Liver (tissue), 8 donors: ENCODE measurements at regions not wholly inside any gene's neighbourhood (a gene's known extent, or its start where the extent isn't known, plus 50 kb on each side); places are given as distances from the start of the nearest gene placed in this dataset.

ENCODE experiments used
- DNase-seq: peaks from one replicate; pipeline ENCODE4 v3.0.0-alpha.2; 2017; ENCODE audit warnings: low spot score
- H3K27ac ChIP-seq, 2 donors: one replicate each; pipeline ENCODE4 v1.7.0; 2013; ENCODE audit warnings: inconsistent platforms in 2 of 2, low read length in 2 of 2, control low read depth in 1 of 2, low read depth in 1 of 2, mild to moderate bottlenecking in 1 of 2
- H3K27me3 ChIP-seq, 4 donors: one replicate each; pipeline versions ENCODE4 v1.6.1 to v1.7.0; 2013; ENCODE audit warnings: low read length in 3 of 4, inconsistent platforms in 1 of 4, mild to moderate bottlenecking in 1 of 4, moderate library complexity in 1 of 4; ENCODE audit not compliant: control insufficient read depth in 4 of 4, insufficient read depth in 4 of 4
- H3K36me3 ChIP-seq, 4 donors: one replicate each; pipeline versions ENCODE4 v1.6.1 to v1.7.0; 2013; ENCODE audit warnings: low read length in 3 of 4, mild to moderate bottlenecking in 3 of 4, low read depth in 1 of 4, moderate library complexity in 1 of 4; ENCODE audit not compliant: control insufficient read depth in 4 of 4, insufficient read depth in 3 of 4
- H3K4me1 ChIP-seq, 4 donors: one replicate each; pipeline versions ENCODE4 v1.6.1 to v1.7.0; 2013; ENCODE audit warnings: low read length in 3 of 4, mild to moderate bottlenecking in 3 of 4, moderate library complexity in 1 of 4; ENCODE audit not compliant: control insufficient read depth in 4 of 4, insufficient read depth in 4 of 4
- H3K4me3 ChIP-seq, 3 donors: one replicate each; pipeline versions ENCODE4 v1.6.1 to v1.7.0; 2013; ENCODE audit warnings: low read length in 3 of 3, control low read depth in 1 of 3, low read depth in 1 of 3, mild to moderate bottlenecking in 1 of 3
- H3K9ac ChIP-seq, 2 donors: one replicate each; pipeline ENCODE4 v1.7.0; 2013; ENCODE audit warnings: low read length in 2 of 2, mild to moderate bottlenecking in 2 of 2, moderate library complexity in 2 of 2, control low read depth in 1 of 2, low read depth in 1 of 2
- H3K9me3 ChIP-seq, 4 donors: one replicate each; pipeline versions ENCODE4 v1.6.1 to v1.7.0; 2013; ENCODE audit warnings: low read length in 3 of 4; ENCODE audit not compliant: control insufficient read depth in 4 of 4
- EGR1 ChIP-seq, 2 donors: IDR thresholded peaks; 2 replicates each; pipeline ENCODE4 v1.6.1; 2016 to 2018; ENCODE audit warnings: antibody characterized with exemption in 2 of 2, low read depth in 2 of 2
- FOXA1 ChIP-seq: IDR thresholded peaks from 2 replicates; pipeline ENCODE4 v1.6.1; 2016; ENCODE audit warnings: antibody characterized with exemption
- GABPA ChIP-seq, 2 donors: IDR thresholded peaks in 1 of 2; conservative IDR thresholded peaks in 1 of 2; 2 replicates each; pipeline ENCODE4 v1.6.1; 2016; ENCODE audit warnings: antibody characterized with exemption in 2 of 2, mild to moderate bottlenecking in 1 of 2, moderate library complexity in 1 of 2
- HNF4A ChIP-seq, 2 donors: conservative IDR thresholded peaks; 2 replicates each; pipeline ENCODE4 v1.6.1; 2016; ENCODE audit warnings: antibody characterized with exemption in 2 of 2, mild to moderate bottlenecking in 2 of 2
- HNF4G ChIP-seq: IDR thresholded peaks from 2 replicates; pipeline ENCODE4 v1.6.1; 2016; ENCODE audit warnings: antibody characterized with exemption
- JUND ChIP-seq, 2 donors: IDR thresholded peaks; 2 replicates each; pipeline ENCODE4 v1.6.1; 2016; ENCODE audit warnings: antibody characterized with exemption in 2 of 2
- MAX ChIP-seq: IDR thresholded peaks from 2 replicates; pipeline ENCODE4 v1.6.1; 2016; ENCODE audit warnings: antibody characterized with exemption
- NR2F2 ChIP-seq: IDR thresholded peaks from 2 replicates; pipeline ENCODE4 v1.6.1; 2016; ENCODE audit warnings: antibody characterized with exemption
- RAD21 ChIP-seq, 2 donors: IDR thresholded peaks; 2 replicates each; pipeline ENCODE4 v1.6.1; 2016; ENCODE audit warnings: antibody characterized with exemption in 2 of 2, mild to moderate bottlenecking in 2 of 2
- REST ChIP-seq: IDR thresholded peaks from 2 replicates; pipeline ENCODE4 v1.6.1; 2016; ENCODE audit warnings: antibody characterized with exemption, mild to moderate bottlenecking
- RXRA ChIP-seq, 2 donors: IDR thresholded peaks; 2 replicates each; pipeline ENCODE4 v1.6.1; 2017 to 2018; ENCODE audit warnings: antibody characterized with exemption in 2 of 2, mild to moderate bottlenecking in 1 of 2
- SP1 ChIP-seq: IDR thresholded peaks from 2 replicates; pipeline ENCODE4 v1.6.1; 2018; ENCODE audit warnings: antibody characterized with exemption, mild to moderate bottlenecking
- TAF1 ChIP-seq: conservative IDR thresholded peaks from 2 replicates; pipeline ENCODE4 v1.6.1; 2016; ENCODE audit warnings: antibody characterized with exemption, mild to moderate bottlenecking
- YY1 ChIP-seq: IDR thresholded peaks from 2 replicates; pipeline ENCODE4 v1.6.1; 2016; ENCODE audit warnings: antibody characterized with exemption, mild to moderate bottlenecking
- WGBS: extraction: QIAGEN DNeasy Blood & Tissue Kit; methylation state at CpG from one replicate; pipeline ENCODE4 v1.1.7; 2013; 5-methylcytosine and 5-hydroxymethylcytosine counted together
- TF ChIP-seq, protein P1 (sequence below): IDR thresholded peaks from 2 replicates; pipeline ENCODE4 v1.6.1; 2016; ENCODE audit warnings: antibody characterized with exemption
- TF ChIP-seq, protein P2 (sequence below): IDR thresholded peaks from 2 replicates; pipeline ENCODE4 v1.6.1; 2016; ENCODE audit warnings: antibody characterized with exemption
- TF ChIP-seq, protein P3 (sequence below): fragments of 150-350 bp; IDR thresholded peaks from 2 replicates; pipeline ENCODE4 v1.5.1; 2017; ENCODE audit warnings: improper control_type of control experiment, low read depth, low read length; ENCODE audit not compliant: missing input control
- donor health status: healthy.
- donor health status: healthy.
- donor health status: healthy.
- donor health status: healthy.
- donor health status: healthy.

DNA sequence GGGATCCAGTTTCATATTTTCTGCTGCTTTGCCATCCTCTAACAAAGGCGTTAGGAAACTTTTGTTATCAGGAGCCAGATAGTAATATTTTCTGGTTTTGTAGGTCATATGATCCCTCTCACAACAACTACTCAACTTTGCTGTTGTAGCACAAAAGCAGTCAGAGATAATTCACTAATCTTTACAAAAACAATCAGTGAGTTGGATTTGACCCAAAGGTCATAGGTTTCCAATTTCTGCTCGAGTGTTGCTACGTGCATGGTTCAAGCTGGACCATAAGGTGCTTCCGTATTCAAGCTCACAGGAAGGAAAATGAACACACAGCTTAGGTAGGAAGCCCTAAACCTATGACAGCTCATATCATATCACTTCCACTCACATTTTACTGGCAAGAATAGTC is 92.4 kb upstream of the SFMBT2 start (continued):
- TF ChIP-seq MAX, result no peak
- no peak for TF ChIP-seq GABPA (IDR thresholded peaks at IDR 0.05 in 1 of 2, conservative IDR thresholded peaks at IDR 0.05 in 1 of 2)
- no peak for TF ChIP-seq FOXA1
- no peak for TF ChIP-seq HNF4G
- TF ChIP-seq, protein P1, sequence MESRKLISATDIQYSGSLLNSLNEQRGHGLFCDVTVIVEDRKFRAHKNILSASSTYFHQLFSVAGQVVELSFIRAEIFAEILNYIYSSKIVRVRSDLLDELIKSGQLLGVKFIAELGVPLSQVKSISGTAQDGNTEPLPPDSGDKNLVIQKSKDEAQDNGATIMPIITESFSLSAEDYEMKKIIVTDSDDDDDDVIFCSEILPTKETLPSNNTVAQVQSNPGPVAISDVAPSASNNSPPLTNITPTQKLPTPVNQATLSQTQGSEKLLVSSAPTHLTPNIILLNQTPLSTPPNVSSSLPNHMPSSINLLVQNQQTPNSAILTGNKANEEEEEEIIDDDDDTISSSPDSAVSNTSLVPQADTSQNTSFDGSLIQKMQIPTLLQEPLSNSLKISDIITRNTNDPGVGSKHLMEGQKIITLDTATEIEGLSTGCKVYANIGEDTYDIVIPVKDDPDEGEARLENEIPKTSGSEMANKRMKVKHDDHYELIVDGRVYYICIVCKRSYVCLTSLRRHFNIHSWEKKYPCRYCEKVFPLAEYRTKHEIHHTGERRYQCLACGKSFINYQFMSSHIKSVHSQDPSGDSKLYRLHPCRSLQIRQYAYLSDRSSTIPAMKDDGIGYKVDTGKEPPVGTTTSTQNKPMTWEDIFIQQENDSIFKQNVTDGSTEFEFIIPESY, result no peak

DNA sequence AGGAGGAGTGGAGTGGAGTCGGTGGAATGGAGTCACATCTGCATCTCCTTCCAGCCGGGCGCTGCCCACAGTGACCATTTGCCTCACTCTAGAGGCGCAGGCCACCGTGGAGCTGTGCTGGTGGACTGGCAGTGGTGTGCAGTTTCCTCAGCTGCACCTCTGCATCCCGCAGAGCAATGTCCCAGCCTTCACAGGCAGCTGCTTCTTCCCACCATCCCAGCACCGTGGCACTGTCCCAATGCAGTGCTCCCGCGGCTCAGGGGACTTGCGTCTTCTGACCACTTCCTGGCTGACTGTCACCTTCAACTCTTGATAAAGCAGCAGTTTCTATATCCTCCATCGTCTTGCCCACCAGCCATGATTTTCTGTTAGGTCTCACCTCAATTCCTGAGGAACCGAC is 90.3 kb upstream of the SFMBT2 start:
- Histone ChIP-seq H3K4me1 (no peaks in the 10 kb centered on the region), H3K27ac (no peak overlapping the region), H3K27me3 (peaks cover 0 to 3% (median 0%) of the 10 kb centered on the region in 4 donors), H3K9me3 (no peaks in the 10 kb centered on the region), H3K9ac (no peak overlapping the region), H3K4me3 (no peak overlapping the region), H3K36me3 (no peaks in the 10 kb centered on the region)
- DNase-seq, result no peak
- 84% methylated on average over 12 of the region's 12 CpGs for WGBS
- TF ChIP-seq TAF1 (no peak), HNF4G (no peak), FOXA1 (no peak), EGR1 (IDR thresholded peaks at IDR 0.05; ENCODE audit: low read depth in 2 of 2) (no peak), SP1 (no peak), REST (no peak), HNF4A (conservative IDR thresholded peaks at IDR 0.05) (no peak), YY1 (no peak), NR2F2 (no peak), RXRA (IDR thresholded peaks at IDR 0.05) (no peak), RAD21 (IDR thresholded peaks at IDR 0.05) (no peak), JUND (IDR thresholded peaks at IDR 0.05) (no peak)
- TF ChIP-seq, protein P1, result no peak
- TF ChIP-seq, protein P2, sequence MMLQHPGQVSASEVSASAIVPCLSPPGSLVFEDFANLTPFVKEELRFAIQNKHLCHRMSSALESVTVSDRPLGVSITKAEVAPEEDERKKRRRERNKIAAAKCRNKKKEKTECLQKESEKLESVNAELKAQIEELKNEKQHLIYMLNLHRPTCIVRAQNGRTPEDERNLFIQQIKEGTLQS, result no peak
- TF ChIP-seq, protein P3, sequence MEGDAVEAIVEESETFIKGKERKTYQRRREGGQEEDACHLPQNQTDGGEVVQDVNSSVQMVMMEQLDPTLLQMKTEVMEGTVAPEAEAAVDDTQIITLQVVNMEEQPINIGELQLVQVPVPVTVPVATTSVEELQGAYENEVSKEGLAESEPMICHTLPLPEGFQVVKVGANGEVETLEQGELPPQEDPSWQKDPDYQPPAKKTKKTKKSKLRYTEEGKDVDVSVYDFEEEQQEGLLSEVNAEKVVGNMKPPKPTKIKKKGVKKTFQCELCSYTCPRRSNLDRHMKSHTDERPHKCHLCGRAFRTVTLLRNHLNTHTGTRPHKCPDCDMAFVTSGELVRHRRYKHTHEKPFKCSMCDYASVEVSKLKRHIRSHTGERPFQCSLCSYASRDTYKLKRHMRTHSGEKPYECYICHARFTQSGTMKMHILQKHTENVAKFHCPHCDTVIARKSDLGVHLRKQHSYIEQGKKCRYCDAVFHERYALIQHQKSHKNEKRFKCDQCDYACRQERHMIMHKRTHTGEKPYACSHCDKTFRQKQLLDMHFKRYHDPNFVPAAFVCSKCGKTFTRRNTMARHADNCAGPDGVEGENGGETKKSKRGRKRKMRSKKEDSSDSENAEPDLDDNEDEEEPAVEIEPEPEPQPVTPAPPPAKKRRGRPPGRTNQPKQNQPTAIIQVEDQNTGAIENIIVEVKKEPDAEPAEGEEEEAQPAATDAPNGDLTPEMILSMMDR, result no peak
